Liver (tissue), 3 donors: ENCODE measurements at regions not wholly inside any gene's neighbourhood (a gene's known extent, or its start where the extent isn't known, plus 50 kb on each side); places are given as distances from the start of the nearest gene placed in this dataset.

Experiments
- ATF3 ChIP-seq: IDR thresholded peaks from 2 replicates; pipeline ENCODE4 v1.6.1; 2016; ENCODE audit warnings: antibody characterized with exemption
- CTCF ChIP-seq: fragments of 150-350 bp; IDR thresholded peaks from 2 replicates; pipeline ENCODE4 v1.5.1; 2017; ENCODE audit warnings: improper control_type of control experiment, low read depth, low read length; ENCODE audit not compliant: missing input control
- EGR1 ChIP-seq, 2 donors: IDR thresholded peaks; 2 replicates each; pipeline ENCODE4 v1.6.1; 2016 to 2018; ENCODE audit warnings: antibody characterized with exemption in 2 of 2, low read depth in 2 of 2
- GABPA ChIP-seq, 2 donors: IDR thresholded peaks in 1 of 2; conservative IDR thresholded peaks in 1 of 2; 2 replicates each; pipeline ENCODE4 v1.6.1; 2016; ENCODE audit warnings: antibody characterized with exemption in 2 of 2, mild to moderate bottlenecking in 1 of 2, moderate library complexity in 1 of 2
- JUND ChIP-seq, 2 donors: IDR thresholded peaks; 2 replicates each; pipeline ENCODE4 v1.6.1; 2016; ENCODE audit warnings: antibody characterized with exemption in 2 of 2
- MAX ChIP-seq: IDR thresholded peaks from 2 replicates; pipeline ENCODE4 v1.6.1; 2016; ENCODE audit warnings: antibody characterized with exemption
- NR2F2 ChIP-seq: IDR thresholded peaks from 2 replicates; pipeline ENCODE4 v1.6.1; 2016; ENCODE audit warnings: antibody characterized with exemption
- RAD21 ChIP-seq, 2 donors: IDR thresholded peaks; 2 replicates each; pipeline ENCODE4 v1.6.1; 2016; ENCODE audit warnings: antibody characterized with exemption in 2 of 2, mild to moderate bottlenecking in 2 of 2
- REST ChIP-seq: IDR thresholded peaks from 2 replicates; pipeline ENCODE4 v1.6.1; 2016; ENCODE audit warnings: antibody characterized with exemption, mild to moderate bottlenecking
- SP1 ChIP-seq: IDR thresholded peaks from 2 replicates; pipeline ENCODE4 v1.6.1; 2018; ENCODE audit warnings: antibody characterized with exemption, mild to moderate bottlenecking
- TAF1 ChIP-seq: conservative IDR thresholded peaks from 2 replicates; pipeline ENCODE4 v1.6.1; 2016; ENCODE audit warnings: antibody characterized with exemption, mild to moderate bottlenecking
- YY1 ChIP-seq: IDR thresholded peaks from 2 replicates; pipeline ENCODE4 v1.6.1; 2016; ENCODE audit warnings: antibody characterized with exemption, mild to moderate bottlenecking
- ZBTB33 ChIP-seq: IDR thresholded peaks from 2 replicates; pipeline ENCODE4 v1.6.1; 2016; ENCODE audit warnings: antibody characterized with exemption
- donor health status: healthy.
- donor health status: healthy.

GRCh38 chrX:124216396-124217115 is 115.9 kb upstream of the TEX13D start:
- TF ChIP-seq CTCF, result no peak
- no peak for TF ChIP-seq ZBTB33
- TF ChIP-seq YY1, result no peak
- TF ChIP-seq ATF3, result no peak
- TF ChIP-seq MAX, result no peak
- TF ChIP-seq RAD21 (IDR thresholded peaks at IDR 0.05), result no peak
- TF ChIP-seq JUND (IDR thresholded peaks at IDR 0.05), result no peak
- no peak for TF ChIP-seq GABPA (IDR thresholded peaks at IDR 0.05 in 1 of 2, conservative IDR thresholded peaks at IDR 0.05 in 1 of 2)
- no peak for TF ChIP-seq SP1
- no peak for TF ChIP-seq EGR1 (IDR thresholded peaks at IDR 0.05; ENCODE audit: low read depth in 2 of 2)
- no peak for TF ChIP-seq REST
- no peak for TF ChIP-seq TAF1
- TF ChIP-seq NR2F2, result no peak
